Endothelial cell of hepatic sinusoid (primary cell): ENCODE measurements at regions not wholly inside any gene's neighbourhood (a gene's known extent, or its start where the extent isn't known, plus 50 kb on each side); places are given as distances from the start of the nearest gene placed in this dataset.
"Not testable (repeated sequence)": the region's sequence is repeated elsewhere in the genome, so short reads cannot be mapped to it uniquely, and the experiment has no call there.

Source experiments
- in situ Hi-C: cut with HindIII; loops from 2 replicates; pipeline ENCODE4 v1.10.0; 2017; ENCODE audit warnings: low sequenced_read_pairs

DNA sequence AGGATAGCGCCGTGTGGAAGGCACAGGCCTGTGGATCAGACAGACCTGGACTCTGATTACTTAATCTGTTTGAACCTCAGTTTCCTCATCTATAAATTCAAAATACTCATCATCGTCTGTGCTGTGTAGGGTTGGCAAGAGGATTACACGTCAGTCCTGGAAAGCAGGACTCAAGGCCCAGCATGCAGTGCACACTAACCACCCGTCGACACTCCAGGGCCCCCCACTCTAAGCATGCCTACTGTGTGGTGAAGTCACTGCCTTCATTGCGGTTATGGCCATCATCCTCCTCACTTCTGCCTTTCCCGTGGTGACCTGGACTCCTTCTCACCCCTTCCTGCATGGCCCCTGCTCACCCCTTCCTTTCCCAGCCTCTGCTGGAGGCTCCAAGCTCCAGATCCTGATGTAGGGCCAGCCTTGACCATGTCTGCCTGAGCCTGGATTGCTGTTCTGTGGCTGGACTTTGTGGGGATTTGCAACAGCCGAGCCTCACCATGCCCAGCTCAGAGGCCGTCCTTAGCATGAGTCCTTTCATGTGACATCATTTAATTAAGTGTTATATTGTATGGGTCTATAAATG lies 1158.0 kb downstream of the TBC1D22A start:
- in situ Hi-C loops = no loop called here

GRCh38 chr22:47919893-47920292 lies 1157.4 kb downstream of the TBC1D22A start:
- in situ Hi-C loops = no loop called here

DNA sequence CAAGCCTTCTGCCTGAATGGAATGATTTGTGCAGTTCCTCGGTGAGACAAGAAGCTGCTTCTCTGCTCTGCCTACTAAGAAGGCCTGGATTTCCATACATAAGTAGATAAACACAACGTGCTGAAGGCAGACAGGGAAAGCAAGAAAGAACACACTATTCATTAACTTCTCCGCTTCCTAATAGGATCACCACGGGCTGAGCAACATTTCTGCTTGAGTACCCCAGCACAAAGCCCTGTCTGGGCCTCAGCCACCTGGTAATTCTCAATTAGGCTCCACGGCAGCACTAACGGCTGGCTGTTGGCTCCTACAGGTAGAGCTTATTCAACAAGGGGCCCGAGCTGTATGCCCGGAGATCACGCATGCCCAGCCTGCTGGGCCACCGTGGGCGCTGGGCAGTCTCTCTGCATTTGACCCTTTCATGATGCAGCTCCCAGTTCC lies 1156.6 kb downstream of the TBC1D22A start:
- in situ Hi-C loops = no loop called here

DNA sequence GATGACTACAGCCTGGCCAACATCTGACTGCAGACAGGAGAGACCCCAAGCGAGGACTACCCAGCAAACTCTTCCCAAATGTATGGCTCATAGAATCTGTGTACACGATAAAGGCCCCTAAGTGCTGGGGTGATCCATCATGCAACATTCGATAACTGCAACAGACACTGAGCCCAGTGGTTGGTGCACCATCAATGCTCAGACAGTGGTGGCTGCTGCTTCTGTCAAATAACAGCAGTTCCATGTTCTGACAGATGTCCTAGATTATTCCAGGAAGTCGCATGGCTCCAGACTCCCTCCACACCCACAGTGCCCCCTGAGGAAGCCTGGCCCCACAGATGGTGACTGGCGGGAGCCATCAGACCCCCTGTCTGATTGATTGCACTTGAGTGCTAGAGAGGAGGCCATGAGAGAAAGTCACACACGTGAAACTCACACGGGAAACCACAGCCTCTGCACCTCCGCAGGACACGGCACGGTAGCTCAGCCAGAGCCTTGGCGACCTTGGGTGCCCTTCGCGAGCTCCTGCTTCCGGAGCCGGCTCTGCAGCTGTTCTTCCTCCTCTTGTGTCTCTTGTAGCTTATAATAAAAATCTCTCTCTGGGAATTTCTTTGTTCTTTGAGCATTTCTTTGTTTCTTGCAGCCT lies 1155.9 kb downstream of the TBC1D22A start:
- in situ Hi-C loops = no loop called here

- in situ Hi-C loops = no loop called here
Measured at GRCh38 chr22:47914481-47915097, 1152.1 kb downstream of the TBC1D22A start.

- in situ Hi-C loops = no loop called here
Measured at GRCh38 chr22:47902646-47903180, 1140.3 kb downstream of the TBC1D22A start.

DNA sequence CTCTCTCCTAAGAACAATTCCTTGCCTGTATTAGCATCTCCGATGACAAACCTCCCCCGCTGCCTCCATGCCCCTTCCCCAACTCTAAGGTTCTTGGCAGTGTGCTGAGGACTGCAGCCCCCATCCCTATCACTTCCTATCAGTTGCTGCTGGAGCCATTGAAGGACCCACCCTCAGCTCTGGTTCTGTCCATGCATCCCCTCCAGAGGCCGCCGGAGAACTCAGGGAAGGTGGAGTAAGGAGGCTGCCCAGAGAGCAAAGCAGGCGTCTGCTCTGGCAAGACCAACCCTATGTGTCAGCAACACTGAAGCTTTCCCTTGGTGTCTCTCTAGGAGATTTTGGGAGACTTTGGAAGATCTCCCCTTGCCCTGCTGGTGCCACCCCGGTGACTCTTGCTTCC lies 1139.5 kb downstream of the TBC1D22A start:
- in situ Hi-C loops = no loop called here

DNA sequence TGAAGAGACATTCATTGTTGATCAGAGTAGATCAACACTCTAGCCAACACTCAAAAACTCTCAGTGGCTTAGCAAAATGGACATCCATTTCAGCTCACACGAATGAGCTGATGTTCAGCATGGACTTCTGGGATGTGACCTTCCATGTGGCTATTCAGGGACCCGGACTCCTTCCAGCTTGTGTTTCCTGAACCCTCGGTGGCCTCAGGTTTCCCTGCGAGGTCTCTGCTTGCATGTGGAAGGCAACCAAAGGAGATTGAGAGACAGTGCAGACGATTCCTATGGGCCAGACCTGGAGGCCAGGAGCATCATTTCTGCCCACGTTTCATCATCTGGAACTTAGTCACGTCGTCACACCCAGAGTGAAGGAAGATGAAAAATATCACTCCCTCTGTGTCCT lies 1137.4 kb downstream of the TBC1D22A start:
- in situ Hi-C loops = no loop called here

DNA sequence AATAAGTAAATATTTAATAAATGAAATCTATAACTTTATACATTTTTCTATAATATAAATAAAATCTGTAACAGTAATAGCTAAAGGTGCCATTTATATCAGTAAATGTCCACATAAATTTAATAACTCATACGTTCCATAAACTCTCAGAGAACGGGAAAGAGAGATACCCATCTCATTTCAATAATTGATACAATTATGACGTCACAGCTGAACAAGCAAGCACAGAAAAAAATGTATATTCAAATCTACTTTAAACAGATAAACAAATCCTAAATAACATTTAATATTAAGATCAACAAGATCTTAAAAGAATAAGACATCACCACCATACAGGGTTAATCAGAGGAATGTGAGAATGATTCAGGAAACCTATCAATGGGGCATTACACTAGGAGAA lies 1136.5 kb downstream of the TBC1D22A start:
- in situ Hi-C loops = no loop called here

GRCh38 chr22:47891609-47892008 lies 1129.2 kb downstream of the TBC1D22A start:
- in situ Hi-C loops = no loop called here

- in situ Hi-C loops = no loop called here
Measured at GRCh38 chr22:47888817-47889216, 1126.4 kb downstream of the TBC1D22A start.

- in situ Hi-C loops = no loop called here
Measured at GRCh38 chr22:47884775-47885174, 1122.3 kb downstream of the TBC1D22A start.

- in situ Hi-C loops = no loop called here
Measured at GRCh38 chr22:47884200-47884599, 1121.8 kb downstream of the TBC1D22A start.

GRCh38 chr22:47883757-47884156 lies 1121.3 kb downstream of the TBC1D22A start:
- in situ Hi-C loops = no loop called here

GRCh38 chr22:47879346-47879745 lies 1116.9 kb downstream of the TBC1D22A start:
- in situ Hi-C loops = no loop called here

DNA sequence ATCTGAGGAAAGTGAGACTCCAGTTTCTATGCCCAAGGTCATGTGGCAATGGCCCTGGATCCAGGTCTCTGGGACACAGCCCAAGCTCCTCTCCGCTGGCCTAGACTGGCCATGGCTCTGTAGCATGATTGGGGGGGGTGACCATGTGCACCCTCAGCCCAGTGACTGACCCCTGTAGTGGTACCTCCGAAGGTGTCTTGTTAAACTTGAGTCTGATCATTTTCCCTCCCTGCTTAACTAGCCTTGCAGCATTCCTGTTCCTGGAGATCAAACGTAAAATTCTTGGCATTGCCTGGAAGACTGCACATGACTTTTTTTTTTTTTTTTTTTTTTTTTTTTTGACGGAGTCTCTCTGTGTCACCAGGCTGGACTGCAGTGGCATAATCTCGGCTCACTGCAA lies 1116.0 kb downstream of the TBC1D22A start:
- in situ Hi-C loops = no loop called here

DNA sequence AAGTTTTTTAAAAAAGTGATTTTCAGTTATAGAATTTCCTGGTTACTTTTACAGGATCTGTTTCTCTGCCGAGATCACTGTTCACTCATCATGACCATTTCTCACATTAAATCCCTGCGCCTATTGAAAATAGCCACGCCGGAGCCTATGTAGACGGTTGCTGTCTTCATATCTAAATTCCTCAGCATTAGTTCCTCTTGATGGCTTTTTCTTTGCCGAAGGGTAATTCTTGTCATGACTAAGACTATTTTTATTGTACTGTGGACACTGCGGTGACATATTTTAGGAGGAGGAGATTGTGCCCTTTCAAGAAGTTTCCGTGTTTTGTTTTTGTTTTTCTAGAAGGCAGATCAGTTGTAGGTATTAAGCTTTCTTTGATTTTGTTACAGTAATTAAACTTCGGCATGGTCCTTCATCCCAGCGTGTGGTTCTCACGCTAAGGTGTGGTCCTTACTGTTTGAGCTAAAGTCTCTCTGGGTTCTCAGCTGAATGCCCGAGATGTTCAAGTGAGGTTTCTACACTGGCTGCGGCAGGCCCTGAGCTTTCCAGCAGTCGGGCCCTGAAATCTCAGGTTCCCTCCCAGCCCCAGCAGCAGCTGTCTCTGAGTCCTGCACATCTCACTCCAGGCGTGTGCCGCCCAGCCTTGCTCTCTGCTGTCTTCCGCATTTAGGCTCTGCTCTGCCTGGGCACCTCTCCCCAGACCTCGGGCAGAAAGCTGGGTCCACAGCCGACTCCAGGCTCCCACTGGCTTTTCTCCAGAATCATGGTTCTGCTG lies 1110.5 kb downstream of the TBC1D22A start:
- in situ Hi-C loops = no loop called here

GRCh38 chr22:47865626-47866025 lies 1103.2 kb downstream of the TBC1D22A start:
- in situ Hi-C loops = no loop called here

DNA sequence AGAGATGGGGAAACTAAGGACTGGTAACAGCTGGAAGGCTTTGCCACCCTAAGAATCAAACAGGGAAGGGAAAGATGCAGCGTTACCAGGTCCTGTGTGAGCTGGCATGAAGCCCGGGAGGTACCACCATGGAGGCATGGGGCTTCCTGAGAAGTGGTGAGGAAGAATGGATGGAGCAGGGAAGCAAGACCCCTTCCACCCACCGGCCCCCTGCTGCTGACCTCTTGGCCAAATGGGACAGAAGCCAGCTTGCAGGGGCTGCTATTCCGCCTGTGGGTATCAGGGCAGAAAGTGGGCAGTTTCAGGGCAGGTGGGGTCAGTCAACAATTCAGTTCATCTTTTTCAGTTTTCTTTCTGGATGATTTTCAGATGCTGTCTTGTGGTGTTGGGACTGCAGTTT lies 1099.9 kb downstream of the TBC1D22A start:
- in situ Hi-C loops = no loop called here

GRCh38 chr22:47860907-47861306 lies 1098.5 kb downstream of the TBC1D22A start:
- in situ Hi-C loops = not testable (repeated sequence)

DNA sequence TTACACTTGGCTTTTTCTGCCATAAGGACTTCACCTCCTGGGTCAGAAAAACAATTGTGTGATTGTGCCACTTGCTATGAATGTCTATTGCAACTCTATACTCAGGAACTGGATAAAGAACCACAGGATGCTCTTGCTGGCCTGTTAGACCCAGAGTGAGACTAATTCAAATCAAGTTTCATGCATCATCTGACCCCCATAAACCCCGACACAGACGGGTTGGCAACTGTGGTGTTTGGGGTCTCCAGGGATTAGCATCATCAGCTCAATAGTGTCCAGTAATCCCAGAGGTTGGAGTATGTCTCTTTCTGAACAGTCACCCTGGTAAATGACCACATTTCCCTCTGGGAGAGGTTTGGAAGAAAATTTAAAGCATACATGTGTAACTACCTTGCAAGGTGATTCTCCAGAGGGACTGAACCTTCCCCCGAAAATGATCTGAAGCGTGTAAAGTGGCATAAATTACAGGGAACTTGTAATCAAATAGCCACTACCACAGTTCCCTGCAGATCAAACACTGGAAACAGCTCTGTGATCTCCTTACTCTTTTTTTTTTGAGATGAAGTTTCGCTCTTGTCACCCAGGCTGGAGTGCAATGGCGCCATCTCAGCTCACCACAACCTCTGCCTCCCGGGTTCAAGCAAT lies 1097.6 kb downstream of the TBC1D22A start:
- in situ Hi-C loops = no loop called here
